Endothelial cell of umbilical vein (primary cell): ENCODE measurements at regions not wholly inside any gene's neighbourhood (a gene's known extent, or its start where the extent isn't known, plus 50 kb on each side); places are given as distances from the start of the nearest gene placed in this dataset.
"Not testable (repeated sequence)": the region's sequence is repeated elsewhere in the genome, so short reads cannot be mapped to it uniquely, and the experiment has no call there.

Experiments used
- BruUV-seq: library from RNA; stranded (reverse); fragments of 400-500 nt; replicated peaks from 2 replicates; lab custom pipeline; 2021; lab: Mats Ljungman, UMichigan
- CTCF ChIA-PET: fragments of 300-600, 350-600 bp; sonication (Branson Sonifier 250); formaldehyde crosslinking; loops from one replicate; lab custom pipeline; 2021; ENCODE audit warnings: antibody characterized with exemption, inconsistent platforms; lab: Charles Lee
- POLR2A ChIA-PET: fragments of 300-600, 350-600 bp; sonication (Branson Sonifier 250); formaldehyde crosslinking; loops from one replicate; lab custom pipeline; 2021; ENCODE audit warnings: antibody characterized with exemption, inconsistent platforms; lab: Charles Lee
- DNase-seq: peaks from one replicate; pipeline ENCODE4 v3.0.0-alpha.2; 2011; ENCODE audit warnings: low read depth, low spot score
- FAIRE-seq: peaks from 2 replicates; lab custom pipeline; 2011; peaks lifted over from hg19 to GRCh38; lab: Jason Lieb, UNC
- H2AFZ ChIP-seq: 2 replicates; pipeline ENCODE4 v1.6.0; 2012; ENCODE audit warnings: low read depth, low read length, control low read depth, inconsistent platforms
- H3K27ac ChIP-seq: 2 replicates; pipeline ENCODE4 v1.5.1; 2011; ENCODE audit warnings: low read depth, mild to moderate bottlenecking, control low read depth, low read length, moderate library complexity; ENCODE audit not compliant: insufficient read depth
- H3K27me3 ChIP-seq, 2 experiments: 2 replicates each; pipeline versions ENCODE4 v1.6.0 to v1.6.1; 2011; ENCODE audit warnings: low read length in 2 of 2, mixed read lengths in 1 of 2; ENCODE audit not compliant: control insufficient read depth in 2 of 2, insufficient read depth in 2 of 2
- H3K36me3 ChIP-seq, 2 experiments: 2 replicates in 1 of 2; 3 replicates in 1 of 2; pipeline ENCODE4 v1.5.1; 2011; ENCODE audit warnings: low read length in 2 of 2, mild to moderate bottlenecking in 1 of 2, moderate library complexity in 1 of 2; ENCODE audit not compliant: control insufficient read depth in 2 of 2, insufficient read depth in 2 of 2; ENCODE audit errors: extremely low read depth in 1 of 2
- H3K4me1 ChIP-seq: 3 replicates; pipeline ENCODE4 v1.5.1; 2011; ENCODE audit warnings: mild to moderate bottlenecking, low read length; ENCODE audit not compliant: control insufficient read depth, insufficient read depth; ENCODE audit errors: extremely low read depth
- H3K4me2 ChIP-seq: 2 replicates; pipeline ENCODE4 v1.6.1; 2011; ENCODE audit warnings: low read length, control low read depth, mixed read lengths; ENCODE audit not compliant: insufficient read depth
- H3K4me3 ChIP-seq, 3 experiments: fragments of 200-600 bp in 1 of 3; sonication (generic), shearing (Covaris generic) in 1 of 3; replicated peaks in 1 of 3; 2 replicates each; pipeline ENCODE4 v1.5.1; 2011 to 2016; ENCODE audit warnings: control low read depth in 3 of 3, low read length in 3 of 3, mild to moderate bottlenecking in 2 of 3, inconsistent platforms in 1 of 3, low read depth in 1 of 3, moderate library complexity in 1 of 3; ENCODE audit not compliant: insufficient read depth in 1 of 3
- H3K79me2 ChIP-seq: 2 replicates; pipeline ENCODE4 v1.6.0; 2012; ENCODE audit warnings: low read length, inconsistent platforms; ENCODE audit not compliant: control insufficient read depth, insufficient read depth
- H3K9ac ChIP-seq: replicated peaks from 2 replicates; pipeline ENCODE3; 2011; ENCODE audit warnings: low read length, control low read depth; ENCODE audit not compliant: insufficient read depth; ENCODE audit errors: extremely low read depth
- H3K9me1 ChIP-seq: replicated peaks from 3 replicates; pipeline ENCODE4 v1.6.0; 2011; ENCODE audit warnings: mild to moderate bottlenecking, low read length; ENCODE audit not compliant: control insufficient read depth, insufficient read depth; ENCODE audit errors: extremely low read depth
- H3K9me3 ChIP-seq: replicated peaks from 2 replicates; pipeline ENCODE4 v1.5.1; 2012; ENCODE audit warnings: low read length, inconsistent platforms; ENCODE audit not compliant: control insufficient read depth, insufficient read depth
- H4K20me1 ChIP-seq: replicated peaks from 2 replicates; pipeline ENCODE3; 2011; ENCODE audit warnings: mild to moderate bottlenecking, low read length; ENCODE audit not compliant: control insufficient read depth, insufficient read depth; ENCODE audit errors: extremely low read depth
- dilution Hi-C: fragments of 300-500 bp; cut with MboI; formaldehyde crosslinking; loops from one replicate; pipeline ENCODE4 v1.15.0; 2019; ENCODE audit warnings: low sequenced_read_pairs; ENCODE audit not compliant: extremely low pct_ligation_motif_present
- intact Hi-C: fragments of 100-400 bp; cut with micrococcal nuclease; formaldehyde crosslinking; loops from one replicate; pipeline ENCODE4 v1.10.0; 2022

DNA sequence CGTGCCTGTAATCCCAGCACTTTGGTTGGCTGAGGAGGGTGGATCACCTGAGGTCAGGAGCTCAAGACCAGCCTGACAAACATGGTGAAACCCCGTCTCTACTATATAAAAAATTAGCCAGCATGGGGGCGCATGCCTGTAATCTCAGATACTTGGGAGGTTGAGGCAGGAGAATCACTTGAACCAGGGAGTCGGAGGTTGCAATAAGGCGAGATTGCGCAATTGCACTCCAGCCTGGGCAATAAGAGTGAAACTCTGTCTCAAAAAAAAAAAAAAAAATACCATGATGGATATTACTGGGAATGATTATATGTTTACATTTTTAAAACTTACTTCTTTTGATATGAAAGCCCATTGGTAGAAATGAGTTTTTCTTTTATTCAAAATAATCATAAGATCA, 594.5 kb downstream of the NAP1L3 start:
- H2AFZ ChIP-seq, H4K20me1 ChIP-seq, H3K4me3 ChIP-seq, H3K9me1 ChIP-seq, H3K9me3 ChIP-seq, FAIRE-seq, H3K4me2 ChIP-seq, dilution Hi-C loops, POLR2A ChIA-PET, DNase-seq, BruUV-seq, H3K9ac ChIP-seq, H3K79me2 ChIP-seq, H3K36me3 ChIP-seq, CTCF ChIA-PET, H3K4me1 ChIP-seq, H3K27ac ChIP-seq, H3K27me3 ChIP-seq, intact Hi-C loops: not testable (repeated sequence)

DNA sequence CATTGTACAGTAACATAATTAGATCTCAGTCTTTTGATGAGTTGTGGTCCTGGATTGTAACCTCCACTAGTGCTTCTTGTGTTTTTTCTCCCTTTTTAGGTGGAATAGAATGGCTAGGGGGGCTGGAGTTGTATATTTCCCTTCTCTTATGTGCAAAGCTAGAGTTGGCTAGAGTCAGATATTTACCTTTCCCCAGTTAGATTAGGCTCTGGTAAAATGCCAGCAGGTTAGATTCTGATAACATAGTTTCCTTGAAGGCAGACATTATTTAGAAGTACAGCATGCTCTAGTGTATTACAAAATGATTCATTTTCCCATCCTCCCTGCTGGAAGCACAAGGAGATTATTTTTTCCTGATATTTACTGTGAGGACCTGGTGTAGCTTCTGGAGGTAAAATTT, 618.1 kb downstream of the NAP1L3 start:
- H3K4me1 ChIP-seq, H3K27me3 ChIP-seq, H4K20me1 ChIP-seq, CTCF ChIA-PET, H3K9me1 ChIP-seq, BruUV-seq, POLR2A ChIA-PET, H3K79me2 ChIP-seq, H3K4me3 ChIP-seq, H3K27ac ChIP-seq, H3K9ac ChIP-seq, DNase-seq, H3K9me3 ChIP-seq, H3K36me3 ChIP-seq, intact Hi-C loops, H2AFZ ChIP-seq, FAIRE-seq, dilution Hi-C loops, H3K4me2 ChIP-seq: not testable (repeated sequence)

DNA sequence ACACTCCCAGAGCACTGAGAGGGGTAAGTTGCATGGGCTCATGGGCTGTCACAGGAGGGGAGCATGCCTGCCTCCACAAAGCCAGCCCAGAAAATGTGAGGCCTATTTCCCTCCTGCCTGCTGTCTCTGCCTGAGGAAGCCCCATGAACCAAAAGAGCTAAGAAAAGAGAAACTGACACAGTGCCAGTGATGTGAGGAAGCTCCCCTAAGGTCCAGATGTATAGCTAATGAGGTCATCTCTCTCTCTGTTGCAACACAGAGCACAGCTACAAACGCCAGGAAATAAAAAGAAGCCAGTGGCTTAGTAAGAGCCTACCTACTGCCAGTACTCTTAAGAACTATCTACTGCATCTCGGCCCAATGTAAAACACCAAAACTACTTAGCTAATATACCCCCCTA, 653.5 kb downstream of the NAP1L3 start:
- H3K9ac ChIP-seq, H3K27ac ChIP-seq, H3K36me3 ChIP-seq, H3K27me3 ChIP-seq, DNase-seq, H3K9me3 ChIP-seq, H3K4me3 ChIP-seq, H4K20me1 ChIP-seq, H3K79me2 ChIP-seq, H2AFZ ChIP-seq, POLR2A ChIA-PET, FAIRE-seq, dilution Hi-C loops, CTCF ChIA-PET, H3K9me1 ChIP-seq, H3K4me1 ChIP-seq, H3K4me2 ChIP-seq, intact Hi-C loops, BruUV-seq: not testable (repeated sequence)

DNA sequence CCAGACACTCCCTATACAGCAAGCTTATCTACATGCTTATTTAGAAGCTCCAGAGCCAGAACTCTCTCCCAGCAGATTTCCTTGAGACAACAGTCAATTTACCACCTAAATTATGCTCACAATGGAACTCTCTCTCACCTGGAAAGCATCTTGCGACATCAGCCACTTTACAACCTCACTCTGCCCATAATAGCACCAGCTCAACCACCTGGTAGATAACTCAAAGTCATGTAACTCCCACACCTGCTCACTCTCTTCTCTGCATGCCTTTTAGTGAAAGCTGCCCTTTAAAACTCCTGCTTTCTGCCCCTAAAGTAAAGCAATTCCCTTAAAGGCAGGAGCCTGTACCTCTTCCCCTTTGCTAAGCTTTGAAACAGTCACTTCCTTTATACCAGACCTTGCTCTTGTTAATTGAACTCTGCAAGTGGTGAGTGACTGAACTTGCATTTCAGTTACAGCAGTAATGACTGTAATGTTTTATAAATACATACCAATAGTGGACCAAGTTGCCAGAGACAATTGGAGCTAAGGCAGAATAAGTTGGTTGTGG, 658.8 kb downstream of the NAP1L3 start:
- H2AFZ ChIP-seq, H3K27ac ChIP-seq, H3K36me3 ChIP-seq, H3K79me2 ChIP-seq, FAIRE-seq, H3K9me3 ChIP-seq, H4K20me1 ChIP-seq, H3K27me3 ChIP-seq, BruUV-seq, intact Hi-C loops, DNase-seq, CTCF ChIA-PET, H3K9me1 ChIP-seq, H3K4me1 ChIP-seq, H3K4me2 ChIP-seq, H3K9ac ChIP-seq, dilution Hi-C loops, H3K4me3 ChIP-seq: not testable (repeated sequence)
- POLR2A ChIA-PET, result interaction anchor here (0.6 kb wide), 1 partner anchor 1953 kb away, joined by 3 read pairs; no protein-coding TSS in a partner anchor
